ENCODE measurements at regions not wholly inside any gene's neighbourhood (a gene's known extent, or its start where the extent isn't known, plus 50 kb on each side); places are given as distances from the start of the nearest gene placed in this dataset.

GRCh38 chr9:38259056-38259455, 133.4 kb upstream of the ALDH1B1 start:
- H3K4me1 ChIP-seq (ENCODE audit: control insufficient read depth, insufficient read depth, low read length) = no peaks in the 10 kb centered on the region
- WGBS (ENCODE audit: insufficient coverage, insufficient read length) = no CpG with 5 or more reads among the region's 2 CpGs
- no peaks in the 10 kb centered on the region for H3K27me3 ChIP-seq (ENCODE audit: control insufficient read depth, insufficient read depth, low read length)
- H3K4me3 ChIP-seq (ENCODE audit: low read length) = no peak overlapping the region
- no peak overlapping the region for H3K27ac ChIP-seq (ENCODE audit: low read length)
- no peak for DNase-seq (ENCODE audit: low read depth, low spot score)
- H3K36me3 ChIP-seq (ENCODE audit: control insufficient read depth, insufficient read depth, low read length) = no peaks in the 10 kb centered on the region
- no peaks in the 10 kb centered on the region for H3K9me3 ChIP-seq (ENCODE audit: control insufficient read depth, insufficient read depth, low read length)

DNA sequence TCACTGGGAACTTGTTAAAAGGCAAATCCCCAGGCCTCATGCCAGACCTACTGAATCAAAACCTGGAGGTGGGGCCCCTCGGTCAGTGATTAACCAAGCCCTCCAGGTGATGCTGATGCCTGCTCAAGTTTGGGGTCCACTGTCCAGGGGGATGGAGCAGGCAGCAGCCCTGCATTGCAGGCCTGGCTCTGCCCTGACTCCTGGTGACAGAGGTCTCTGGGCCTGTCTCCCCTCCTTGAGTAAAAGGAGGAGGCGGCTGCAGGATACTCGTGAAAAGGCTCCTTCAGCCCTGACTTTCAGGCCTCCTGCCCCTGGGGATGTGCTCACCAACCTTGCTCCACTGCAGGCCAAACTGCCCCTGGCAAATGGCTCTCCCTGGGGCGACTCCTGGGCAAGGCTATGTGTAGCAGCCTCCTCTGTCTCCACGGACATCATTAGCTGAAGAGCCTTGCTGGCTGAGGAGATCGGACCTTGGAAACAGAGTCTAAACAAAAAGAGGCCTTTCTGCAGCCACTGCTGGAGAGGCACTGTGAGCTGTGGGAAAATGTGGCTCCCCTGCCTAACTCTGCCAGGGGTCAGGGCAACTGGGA, 134.8 kb upstream of the ALDH1B1 start:
- Histone ChIP-seq H3K27me3 (ENCODE audit: control insufficient read depth, insufficient read depth, low read length) (no peaks in the 10 kb centered on the region), H3K27ac (ENCODE audit: low read length) (no peak overlapping the region), H3K36me3 (ENCODE audit: control insufficient read depth, insufficient read depth, low read length) (no peaks in the 10 kb centered on the region), H3K9me3 (ENCODE audit: control insufficient read depth, insufficient read depth, low read length) (no peaks in the 10 kb centered on the region), H3K4me1 (ENCODE audit: control insufficient read depth, insufficient read depth, low read length) (no peaks in the 10 kb centered on the region), H3K4me3 (ENCODE audit: low read length) (no peak overlapping the region)
- WGBS (ENCODE audit: insufficient coverage, insufficient read length) = no CpG with 5 or more reads among the region's 6 CpGs
- no peak for DNase-seq (ENCODE audit: low read depth, low spot score)

GRCh38 chr9:38256461-38256860, 136.0 kb upstream of the ALDH1B1 start:
- H3K27me3 ChIP-seq (ENCODE audit: control insufficient read depth, insufficient read depth, low read length) = no peaks in the 10 kb centered on the region
- H3K4me1 ChIP-seq (ENCODE audit: control insufficient read depth, insufficient read depth, low read length) = no peaks in the 10 kb centered on the region
- DNase-seq (ENCODE audit: low read depth, low spot score) = no peak
- H3K36me3 ChIP-seq (ENCODE audit: control insufficient read depth, insufficient read depth, low read length) = no peaks in the 10 kb centered on the region
- no CpG with 5 or more reads among the region's 2 CpGs for WGBS (ENCODE audit: insufficient coverage, insufficient read length)
- no peak overlapping the region for H3K4me3 ChIP-seq (ENCODE audit: low read length)
- H3K9me3 ChIP-seq (ENCODE audit: control insufficient read depth, insufficient read depth, low read length) = no peaks in the 10 kb centered on the region
- H3K27ac ChIP-seq (ENCODE audit: low read length) = no peak overlapping the region

GRCh38 chr9:38255599-38255998, 136.9 kb upstream of the ALDH1B1 start:
- no peak for DNase-seq (ENCODE audit: low read depth, low spot score)

DNA sequence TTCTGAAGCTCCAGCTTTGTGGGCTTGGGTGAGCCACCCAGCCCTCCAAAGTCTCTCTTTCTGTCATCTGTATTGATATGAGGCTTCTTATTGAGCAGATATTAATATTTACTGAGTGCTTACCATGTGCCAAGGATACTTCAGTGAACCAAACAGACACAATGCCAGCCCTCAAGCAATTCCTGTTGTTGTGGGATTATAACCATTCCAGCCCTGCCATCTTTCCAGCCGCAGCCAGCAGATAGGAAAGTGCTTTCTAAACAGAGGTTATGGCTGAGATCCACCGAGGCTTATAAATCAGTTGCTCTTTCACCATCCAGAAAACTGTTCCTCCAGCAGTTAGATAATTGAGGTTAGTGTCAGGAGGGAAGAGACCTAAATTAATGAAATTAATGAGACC, 137.7 kb upstream of the ALDH1B1 start:
- WGBS (ENCODE audit: insufficient coverage, insufficient read length) = no CpG with 5 or more reads among the region's 2 CpGs
- no peak for DNase-seq (ENCODE audit: low read depth, low spot score)
- no peaks in the 10 kb centered on the region for H3K27me3 ChIP-seq (ENCODE audit: control insufficient read depth, insufficient read depth, low read length)
- no peaks in the 10 kb centered on the region for H3K9me3 ChIP-seq (ENCODE audit: control insufficient read depth, insufficient read depth, low read length)
- H3K4me1 ChIP-seq (ENCODE audit: control insufficient read depth, insufficient read depth, low read length) = no peaks in the 10 kb centered on the region
- no peak overlapping the region for H3K4me3 ChIP-seq (ENCODE audit: low read length)
- H3K36me3 ChIP-seq (ENCODE audit: control insufficient read depth, insufficient read depth, low read length) = no peaks in the 10 kb centered on the region
- H3K27ac ChIP-seq (ENCODE audit: low read length) = no peak overlapping the region

More at GRCh38 chr9:38255599-38255998, 136.9 kb upstream of the ALDH1B1 start:
- WGBS (ENCODE audit: insufficient coverage, insufficient read length) = no CpG with 5 or more reads among the region's 3 CpGs
- H3K27ac ChIP-seq (ENCODE audit: low read length) = no peak overlapping the region
- no peaks in the 10 kb centered on the region for H3K4me1 ChIP-seq (ENCODE audit: control insufficient read depth, insufficient read depth, low read length)
- no peak overlapping the region for H3K4me3 ChIP-seq (ENCODE audit: low read length)
- no peaks in the 10 kb centered on the region for H3K36me3 ChIP-seq (ENCODE audit: control insufficient read depth, insufficient read depth, low read length)
- no peaks in the 10 kb centered on the region for H3K27me3 ChIP-seq (ENCODE audit: control insufficient read depth, insufficient read depth, low read length)
- no peaks in the 10 kb centered on the region for H3K9me3 ChIP-seq (ENCODE audit: control insufficient read depth, insufficient read depth, low read length)

GRCh38 chr9:38254151-38254550, 138.4 kb upstream of the ALDH1B1 start:
- no peaks in the 10 kb centered on the region for H3K4me1 ChIP-seq (ENCODE audit: control insufficient read depth, insufficient read depth, low read length)
- H3K9me3 ChIP-seq (ENCODE audit: control insufficient read depth, insufficient read depth, low read length) = no peaks in the 10 kb centered on the region
- H3K36me3 ChIP-seq (ENCODE audit: control insufficient read depth, insufficient read depth, low read length) = no peaks in the 10 kb centered on the region
- H3K27ac ChIP-seq (ENCODE audit: low read length) = no peak overlapping the region
- H3K27me3 ChIP-seq (ENCODE audit: control insufficient read depth, insufficient read depth, low read length) = no peaks in the 10 kb centered on the region
- no CpG with 5 or more reads among the region's 7 CpGs for WGBS (ENCODE audit: insufficient coverage, insufficient read length)
- H3K4me3 ChIP-seq (ENCODE audit: low read length) = no peak overlapping the region
- no peak for DNase-seq (ENCODE audit: low read depth, low spot score)

GRCh38 chr9:38253200-38253599, 139.3 kb upstream of the ALDH1B1 start:
- Histone ChIP-seq H3K27ac (ENCODE audit: low read length) (no peak overlapping the region), H3K9me3 (ENCODE audit: control insufficient read depth, insufficient read depth, low read length) (no peaks in the 10 kb centered on the region), H3K4me1 (ENCODE audit: control insufficient read depth, insufficient read depth, low read length) (no peaks in the 10 kb centered on the region), H3K4me3 (ENCODE audit: low read length) (no peak overlapping the region; the same call in 1 of the 2 replicates), H3K36me3 (ENCODE audit: control insufficient read depth, insufficient read depth, low read length) (no peaks in the 10 kb centered on the region), H3K27me3 (ENCODE audit: control insufficient read depth, insufficient read depth, low read length) (no peaks in the 10 kb centered on the region)
- whole genome bisulfite sequencing (ENCODE audit: insufficient coverage, insufficient read length) = no CpG with 5 or more reads among the region's 7 CpGs
- DNase-seq (ENCODE audit: low read depth, low spot score) = no peak

DNA sequence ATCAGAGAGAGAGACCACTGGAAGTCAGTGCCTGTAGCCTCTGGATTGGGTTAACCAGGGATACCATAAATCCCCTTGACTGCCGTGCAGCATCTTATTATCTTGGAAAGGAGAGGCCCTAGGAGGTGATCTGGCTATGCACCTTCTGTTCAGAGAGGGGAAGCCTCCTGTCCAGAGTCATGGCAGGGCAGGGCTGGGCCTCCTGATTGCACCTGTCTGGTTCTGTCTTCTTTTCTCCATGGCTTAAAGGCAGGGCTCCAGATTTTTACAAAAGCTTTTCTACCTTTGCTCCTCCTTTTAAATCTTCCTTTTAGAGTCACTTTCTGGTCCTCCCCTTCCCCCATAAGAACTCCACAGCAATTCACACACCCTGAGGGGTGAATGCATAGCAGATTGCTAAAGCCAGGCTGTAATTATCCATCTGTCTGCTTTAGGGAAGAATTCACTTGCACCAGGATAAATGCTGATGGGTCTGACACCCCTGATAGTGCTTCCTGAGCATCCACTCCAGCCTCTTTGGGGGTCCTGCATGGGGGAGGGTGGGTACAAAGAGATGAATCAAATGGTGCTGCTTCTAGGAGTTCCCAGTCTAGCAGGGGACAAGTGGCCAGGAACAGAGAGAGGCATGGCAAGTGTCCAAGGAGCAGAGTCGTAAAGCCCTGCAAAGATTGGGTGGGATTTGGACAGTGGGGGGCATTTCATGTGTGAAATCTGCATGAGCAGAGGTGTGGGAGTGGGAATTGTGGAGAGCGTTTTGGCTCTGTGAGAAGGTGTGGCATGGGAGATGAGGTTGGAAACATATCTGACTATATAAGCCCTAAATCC, 141.3 kb upstream of the ALDH1B1 start:
- no peak for DNase-seq (ENCODE audit: low read depth, low spot score)
- Histone ChIP-seq H3K9me3 (ENCODE audit: control insufficient read depth, insufficient read depth, low read length) (no peaks in the 10 kb centered on the region), H3K27ac (ENCODE audit: low read length) (no peak overlapping the region), H3K4me1 (ENCODE audit: control insufficient read depth, insufficient read depth, low read length) (no peaks in the 10 kb centered on the region), H3K36me3 (ENCODE audit: control insufficient read depth, insufficient read depth, low read length) (no peaks in the 10 kb centered on the region), H3K27me3 (ENCODE audit: control insufficient read depth, insufficient read depth, low read length) (peaks cover 2% of the 10 kb centered on the region; the same call in 1 of the 2 replicates), H3K4me3 (ENCODE audit: low read length) (no peak overlapping the region)
- WGBS (ENCODE audit: insufficient coverage, insufficient read length) = no CpG with 5 or more reads among the region's 3 CpGs

- no peak for DNase-seq (ENCODE audit: low read depth, low spot score)
- WGBS (ENCODE audit: insufficient coverage, insufficient read length) = no CpG with 5 or more reads among the region's 10 CpGs
These were observed 142.0 kb upstream of the ALDH1B1 start for GRCh38 chr9:38250279-38251035.

DNA sequence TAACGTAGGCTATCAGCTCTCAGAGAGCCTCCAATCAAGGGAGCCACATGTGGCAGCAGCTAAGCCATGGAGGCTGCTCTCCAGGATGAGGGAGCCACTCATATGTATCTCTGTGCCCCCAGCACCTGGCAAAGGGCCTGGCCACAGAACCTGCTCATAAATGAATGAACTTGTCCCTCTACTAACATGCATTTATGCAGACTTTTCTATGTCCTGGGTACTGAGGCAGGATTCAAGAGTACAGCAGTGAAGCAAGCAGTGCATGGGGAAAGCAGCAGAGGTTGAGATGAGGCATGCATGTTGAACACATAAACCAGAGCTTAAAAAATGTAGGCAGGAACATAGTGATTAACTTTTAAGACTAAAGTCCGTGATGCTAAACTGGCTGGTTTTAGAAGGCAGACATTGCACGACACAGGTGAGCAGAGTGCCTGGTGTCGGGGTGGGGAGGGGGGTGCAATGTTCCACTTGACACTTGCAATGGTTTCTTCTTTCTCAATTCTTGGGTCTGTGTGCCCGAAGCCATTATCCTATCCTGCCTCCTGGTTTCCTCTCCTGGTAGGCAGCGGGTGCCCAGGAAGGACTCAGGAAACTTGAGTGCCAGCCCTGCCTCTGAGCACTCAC, 142.8 kb upstream of the ALDH1B1 start:
- H3K9me3 ChIP-seq (ENCODE audit: control insufficient read depth, insufficient read depth, low read length) = no peaks in the 10 kb centered on the region
- no peaks in the 10 kb centered on the region for H3K36me3 ChIP-seq (ENCODE audit: control insufficient read depth, insufficient read depth, low read length)
- no peaks in the 10 kb centered on the region for H3K4me1 ChIP-seq (ENCODE audit: control insufficient read depth, insufficient read depth, low read length)
- H3K27ac ChIP-seq (ENCODE audit: low read length) = no peak overlapping the region
- no peak for DNase-seq (ENCODE audit: low read depth, low spot score)
- WGBS (ENCODE audit: insufficient coverage, insufficient read length) = no CpG with 5 or more reads among the region's 6 CpGs
- no peak overlapping the region for H3K4me3 ChIP-seq (ENCODE audit: low read length)
- H3K27me3 ChIP-seq (ENCODE audit: control insufficient read depth, insufficient read depth, low read length) = peaks cover 2% of the 10 kb centered on the region; the same call in 1 of the 2 replicates

More at GRCh38 chr9:38250279-38251035, 142.0 kb upstream of the ALDH1B1 start:
- Histone ChIP-seq H3K36me3 (ENCODE audit: control insufficient read depth, insufficient read depth, low read length) (no peaks in the 10 kb centered on the region), H3K27ac (ENCODE audit: low read length) (no peak overlapping the region), H3K9me3 (ENCODE audit: control insufficient read depth, insufficient read depth, low read length) (no peaks in the 10 kb centered on the region), H3K4me3 (ENCODE audit: low read length) (no peak overlapping the region), H3K27me3 (ENCODE audit: control insufficient read depth, insufficient read depth, low read length) (peaks cover 2% of the 10 kb centered on the region; the same call in 1 of the 2 replicates), H3K4me1 (ENCODE audit: control insufficient read depth, insufficient read depth, low read length) (no peaks in the 10 kb centered on the region)
